ENCODE measurements at regions not wholly inside any gene's neighbourhood (a gene's known extent, or its start where the extent isn't known, plus 50 kb on each side); places are given as distances from the start of the nearest gene placed in this dataset.

- TF ChIP-seq EZH2 (IDR thresholded peaks at IDR 0.05; ENCODE audit: insufficient read depth, low read length): no peak
- no peak for TF ChIP-seq CTCF (IDR thresholded peaks at IDR 0.05; ENCODE audit: insufficient read depth, low read depth, low read length)
Measured at GRCh38 chr3:3633761-3634160, 165.5 kb upstream of the LRRN1 start.
